ENCODE measurements at regions not wholly inside any gene's neighbourhood (a gene's known extent, or its start where the extent isn't known, plus 50 kb on each side); places are given as distances from the start of the nearest gene placed in this dataset.

- no peak for TF ChIP-seq MGA (IDR thresholded peaks at IDR 0.05)
- TF ChIP-seq HEY1 (CRISPR knock-in tag; IDR thresholded peaks at IDR 0.05; ENCODE audit: borderline replicate concordance): no peak
- no peak for TF ChIP-seq CREBBP (IDR thresholded peaks at IDR 0.05; ENCODE audit: low read depth, low read length)
- TF ChIP-seq HIVEP1 (CRISPR knock-in tag; IDR thresholded peaks at IDR 0.05): no peak
- TF ChIP-seq RAD51 (IDR thresholded peaks at IDR 0.05; ENCODE audit: borderline replicate concordance, low read depth): no peak
- peak; percentile 51; the same call in 1 of the 2 replicates for TF ChIP-seq ATF7 (IDR thresholded peaks at IDR 0.05)
- TF ChIP-seq ZNF77 (CRISPR knock-in tag; IDR thresholded peaks at IDR 0.05): no peak
- no peak for TF ChIP-seq E2F6 (IDR thresholded peaks at IDR 0.05; ENCODE audit: borderline replicate concordance in 1 of 2, extremely low read depth in 1 of 2, insufficient read depth in 1 of 2, insufficient read length in 1 of 2, low read depth in 1 of 2, low read length in 1 of 2, poor library complexity in 1 of 2, severe bottlenecking in 1 of 2)
- no peak for TF ChIP-seq ZNF239 (CRISPR knock-in tag; IDR thresholded peaks at IDR 0.05)
Observed at GRCh38 chr14:26281280-26281998, 316.4 kb downstream of the NOVA1 start (continued).

All from K562 (cell line).